Calu3 (cell line): ENCODE measurements at regions not wholly inside any gene's neighbourhood (a gene's known extent, or its start where the extent isn't known, plus 50 kb on each side); places are given as distances from the start of the nearest gene placed in this dataset.

Experiments
- BruUV-seq: library from RNA; stranded (reverse); fragments of 400-500 nt; replicated peaks from 2 replicates; lab custom pipeline; 2021; lab: Mats Ljungman, UMichigan
- CTCF ChIA-PET: fragments of 300-600 bp; sonication (Branson Sonifier 250); formaldehyde crosslinking; loops from one replicate; lab custom pipeline; 2022; ENCODE audit warnings: antibody characterized with exemption; lab: Charles Lee
- DNase-seq: peaks from one replicate; pipeline ENCODE4 v3.0.0; 2022
- H3K27ac Mint-ChIP-seq: one replicate; pipeline ENCODE4 v1.8.0; 2022; ENCODE audit warnings: mixed read lengths; ENCODE audit not compliant: unreplicated experiment
- H3K27me3 Mint-ChIP-seq: one replicate; pipeline ENCODE4 v1.8.0; 2022; ENCODE audit warnings: mixed read lengths; ENCODE audit not compliant: unreplicated experiment
- H3K36me3 Mint-ChIP-seq: one replicate; pipeline ENCODE4 v1.8.0; 2022; ENCODE audit warnings: mild to moderate bottlenecking, moderate library complexity, mixed read lengths; ENCODE audit not compliant: insufficient read depth, unreplicated experiment
- H3K4me1 Mint-ChIP-seq: one replicate; pipeline ENCODE4 v1.8.0; 2022; ENCODE audit warnings: mild to moderate bottlenecking, low read depth, mixed read lengths; ENCODE audit not compliant: unreplicated experiment
- H3K4me3 Mint-ChIP-seq: one replicate; pipeline ENCODE4 v1.8.0; 2022; ENCODE audit warnings: mild to moderate bottlenecking, low read depth, moderate library complexity, mixed read lengths; ENCODE audit not compliant: unreplicated experiment
- H3K9me3 Mint-ChIP-seq: one replicate; pipeline ENCODE4 v1.8.0; 2022; ENCODE audit warnings: low read depth, mixed read lengths; ENCODE audit not compliant: unreplicated experiment
- CTCF ChIP-seq: fragments of 200-600 bp; IDR thresholded peaks from one replicate; pipeline ENCODE4 v1.8.0; 2022; ENCODE audit warnings: antibody characterized with exemption; ENCODE audit not compliant: unreplicated experiment
- intact Hi-C: fragments of 100-400 bp; cut with micrococcal nuclease; formaldehyde crosslinking; loops from one replicate; pipeline ENCODE4 v1.10.0; 2022; ENCODE audit not compliant: unreplicated experiment

- H3K4me3 Mint-ChIP-seq: no peak overlapping the region
- no peaks in the 10 kb centered on the region for H3K27me3 Mint-ChIP-seq
- no peak for DNase-seq
- BruUV-seq: no TSS peak
- no peak for TF ChIP-seq CTCF
- no peaks in the 10 kb centered on the region for H3K4me1 Mint-ChIP-seq
- intact Hi-C loops: loop anchor here (10.0 kb wide), 1 partner anchor 184 kb away; no protein-coding TSS in a partner anchor
- H3K9me3 Mint-ChIP-seq: no peaks in the 10 kb centered on the region
- CTCF ChIA-PET: no interaction called here
- H3K27ac Mint-ChIP-seq: no peak overlapping the region
- H3K36me3 Mint-ChIP-seq: no peaks in the 10 kb centered on the region
Observed at GRCh38 chr12:91998316-91998715, 147.3 kb downstream of the BTG1 start.

DNA sequence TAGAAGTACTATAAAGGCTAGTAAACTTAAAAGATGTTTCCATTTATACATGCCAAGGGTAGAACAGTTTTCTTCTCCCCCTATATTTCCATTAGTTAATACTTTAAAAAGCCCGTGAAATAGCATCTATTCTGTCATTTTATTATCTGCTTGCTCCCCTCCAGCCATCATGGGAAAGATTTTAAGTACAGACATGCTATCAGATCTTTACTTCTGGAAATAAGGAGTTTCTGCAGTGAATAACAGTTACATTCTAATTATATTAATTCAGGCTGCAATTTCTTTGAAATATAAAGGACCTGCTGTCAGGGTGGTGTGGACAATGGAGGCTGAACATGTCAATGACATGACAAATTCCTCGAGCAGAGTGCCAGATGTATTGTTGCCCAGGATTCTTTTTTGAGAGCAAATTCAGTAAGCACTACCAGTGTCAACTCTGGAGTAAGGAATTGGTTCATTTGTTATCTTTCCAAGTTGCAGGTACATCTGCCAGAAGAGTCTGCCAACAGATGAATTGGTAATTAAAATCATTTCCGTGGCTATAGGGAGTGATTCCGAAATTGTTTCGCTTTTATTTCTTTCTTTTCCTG lies 151.3 kb downstream of the BTG1 start:
- H3K27me3 Mint-ChIP-seq: no peaks in the 10 kb centered on the region
- intact Hi-C loops: loop anchor here (10.0 kb wide), 1 partner anchor 180 kb away; no protein-coding TSS in a partner anchor
- H3K4me1 Mint-ChIP-seq: no peaks in the 10 kb centered on the region
- no peak for TF ChIP-seq CTCF
- CTCF ChIA-PET: no interaction called here
- BruUV-seq: no TSS peak
- H3K4me3 Mint-ChIP-seq: no peak overlapping the region
- no peaks in the 10 kb centered on the region for H3K36me3 Mint-ChIP-seq
- no peaks in the 10 kb centered on the region for H3K9me3 Mint-ChIP-seq
- DNase-seq: no peak
- no peak overlapping the region for H3K27ac Mint-ChIP-seq

DNA sequence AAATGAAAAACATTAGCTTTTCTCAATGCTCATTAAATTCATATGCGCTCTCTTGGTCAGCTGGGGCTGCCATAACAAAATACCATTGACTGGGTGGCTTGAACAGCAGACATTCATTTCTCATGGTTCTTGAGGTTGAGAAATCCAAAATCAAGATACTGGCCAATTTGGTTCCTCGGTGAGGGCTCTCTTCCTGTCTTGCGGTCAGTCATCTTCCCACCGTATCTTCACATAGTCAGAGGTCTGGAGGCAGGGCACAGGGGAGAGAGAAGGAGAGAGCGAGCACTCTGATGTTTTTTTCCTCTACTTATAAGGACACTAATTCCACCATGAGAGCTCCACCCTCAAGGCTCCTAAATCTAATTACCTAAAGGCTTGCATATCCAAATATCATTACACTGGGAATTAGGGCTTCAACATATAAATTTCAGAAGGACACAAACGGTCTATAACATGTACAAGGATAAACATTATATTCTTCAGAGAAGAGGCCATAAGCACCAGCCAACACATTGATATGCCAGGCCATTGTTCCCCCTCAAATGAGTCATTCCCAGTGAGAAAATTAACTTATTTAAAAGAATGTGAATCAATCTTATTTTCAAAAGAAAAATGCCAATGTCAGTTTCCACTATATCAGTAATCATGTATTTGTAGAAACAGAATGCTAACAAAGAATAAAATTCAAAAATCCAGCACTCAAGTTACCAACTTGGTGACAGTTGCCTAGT lies 152.2 kb downstream of the BTG1 start:
- H3K36me3 Mint-ChIP-seq: no peaks in the 10 kb centered on the region
- intact Hi-C loops: loop anchor here (10.0 kb wide), 1 partner anchor 179 kb away; no protein-coding TSS in a partner anchor
- no peaks in the 10 kb centered on the region for H3K4me1 Mint-ChIP-seq
- H3K27me3 Mint-ChIP-seq: no peaks in the 10 kb centered on the region
- TF ChIP-seq CTCF: no peak
- no TSS peak for BruUV-seq
- H3K27ac Mint-ChIP-seq: no peak overlapping the region
- CTCF ChIA-PET: no interaction called here
- no peaks in the 10 kb centered on the region for H3K9me3 Mint-ChIP-seq
- H3K4me3 Mint-ChIP-seq: no peak overlapping the region
- no peak for DNase-seq

DNA sequence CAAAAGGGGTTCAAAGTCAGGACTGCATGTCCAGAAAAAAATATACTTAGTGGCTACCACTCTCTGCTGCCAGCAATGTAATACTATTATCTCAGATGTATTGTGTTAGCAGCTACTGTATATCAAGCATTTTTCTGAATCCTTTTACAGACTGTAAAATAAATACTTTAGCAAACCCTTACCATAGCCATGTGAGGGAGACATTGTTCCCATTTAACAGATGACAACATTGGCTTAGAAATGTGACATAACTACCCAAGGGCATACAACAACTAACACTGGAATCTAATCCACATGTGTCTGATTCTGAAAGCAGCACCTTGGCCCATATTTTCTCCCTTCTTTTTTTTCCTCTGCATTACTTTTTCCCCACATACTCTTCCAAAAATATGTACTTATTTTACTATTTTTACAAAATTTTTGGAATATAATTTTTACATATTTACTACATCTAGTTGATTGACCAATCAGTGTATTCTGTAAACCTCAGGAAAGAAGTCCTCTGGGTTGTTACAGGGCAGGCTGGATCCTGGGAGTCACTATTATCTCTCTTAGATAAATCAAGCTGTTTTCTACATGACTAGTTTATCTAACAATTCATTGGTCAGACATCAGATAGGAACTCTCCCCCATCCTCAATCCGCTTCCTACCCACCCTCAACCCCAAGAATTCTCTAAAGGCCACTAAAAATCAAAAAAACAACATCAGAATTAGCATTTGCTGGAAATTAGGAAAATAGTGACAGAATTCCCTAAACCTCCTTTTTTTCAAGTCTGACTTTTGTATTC lies 154.1 kb downstream of the BTG1 start:
- H3K4me1 Mint-ChIP-seq: no peaks in the 10 kb centered on the region
- H3K9me3 Mint-ChIP-seq: no peaks in the 10 kb centered on the region
- H3K27ac Mint-ChIP-seq: no peak overlapping the region
- CTCF ChIA-PET: no interaction called here
- no peak for TF ChIP-seq CTCF
- H3K36me3 Mint-ChIP-seq: no peaks in the 10 kb centered on the region
- no peaks in the 10 kb centered on the region for H3K27me3 Mint-ChIP-seq
- no TSS peak for BruUV-seq
- DNase-seq: no peak
- no peak overlapping the region for H3K4me3 Mint-ChIP-seq
- intact Hi-C loops: loop anchor here (10.0 kb wide), 1 partner anchor 177 kb away; no protein-coding TSS in a partner anchor
